ENCODE measurements at regions not wholly inside any gene's neighbourhood (a gene's known extent, or its start where the extent isn't known, plus 50 kb on each side); places are given as distances from the start of the nearest gene placed in this dataset.

- H3K4me3 ChIP-seq (ENCODE audit: low read depth, low read length), result no peak overlapping the region
- no peak for DNase-seq (ENCODE audit: low read depth)
Observed at GRCh38 chr22:34294986-34295385, 374.7 kb upstream of the LARGE1 start.

GRCh38 chr22:34296461-34296860 is 376.2 kb upstream of the LARGE1 start:
- H3K4me3 ChIP-seq (ENCODE audit: low read depth, low read length), result no peak overlapping the region
- no peak for DNase-seq (ENCODE audit: low read depth)

- DNase-seq (ENCODE audit: low read depth), result no peak
- no peak overlapping the region for H3K4me3 ChIP-seq (ENCODE audit: low read depth, low read length)
Observed at GRCh38 chr22:34297536-34298120, 377.4 kb upstream of the LARGE1 start.

- H3K4me3 ChIP-seq (ENCODE audit: low read depth, low read length), result no peak overlapping the region
- DNase-seq (ENCODE audit: low read depth), result no peak
Observed at GRCh38 chr22:34299496-34299895, 379.2 kb upstream of the LARGE1 start.

GRCh38 chr22:34301569-34301968 is 381.3 kb upstream of the LARGE1 start:
- no peak for DNase-seq (ENCODE audit: low read depth)
- no peak overlapping the region for H3K4me3 ChIP-seq (ENCODE audit: low read depth, low read length)

- H3K4me3 ChIP-seq (ENCODE audit: low read depth, low read length), result no peak overlapping the region
- no peak for DNase-seq (ENCODE audit: low read depth)
Observed at GRCh38 chr22:34303656-34304055, 383.4 kb upstream of the LARGE1 start.

DNA sequence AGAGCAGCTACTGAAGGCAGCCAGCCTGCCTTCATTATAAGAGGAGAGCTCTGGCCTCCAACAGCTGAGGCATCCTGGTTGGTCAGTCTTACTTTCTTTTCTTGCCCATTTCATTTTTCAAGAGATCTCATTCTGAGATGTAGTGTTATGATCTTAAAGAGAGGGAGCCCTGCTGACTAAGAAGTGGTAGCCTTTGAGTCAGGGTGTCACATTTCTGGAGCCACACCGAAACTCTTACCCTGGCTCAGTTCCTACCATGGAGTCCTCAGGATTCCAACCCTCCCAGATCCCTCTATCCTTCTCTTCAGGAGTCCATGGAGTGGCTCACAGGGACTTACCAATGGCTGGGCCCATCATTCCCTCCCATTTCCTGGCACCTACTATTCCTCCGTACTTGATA is 386.1 kb upstream of the LARGE1 start:
- DNase-seq (ENCODE audit: low read depth), result no peak
- H3K4me3 ChIP-seq (ENCODE audit: low read depth, low read length), result no peak overlapping the region

GRCh38 chr22:34308101-34308500 is 387.8 kb upstream of the LARGE1 start:
- no peak overlapping the region for H3K4me3 ChIP-seq (ENCODE audit: low read depth, low read length)
- no peak for DNase-seq (ENCODE audit: low read depth)

- DNase-seq (ENCODE audit: low read depth), result no peak
- H3K4me3 ChIP-seq (ENCODE audit: low read depth, low read length), result no peak overlapping the region
Observed at GRCh38 chr22:34319346-34319745, 399.1 kb upstream of the LARGE1 start.

DNA sequence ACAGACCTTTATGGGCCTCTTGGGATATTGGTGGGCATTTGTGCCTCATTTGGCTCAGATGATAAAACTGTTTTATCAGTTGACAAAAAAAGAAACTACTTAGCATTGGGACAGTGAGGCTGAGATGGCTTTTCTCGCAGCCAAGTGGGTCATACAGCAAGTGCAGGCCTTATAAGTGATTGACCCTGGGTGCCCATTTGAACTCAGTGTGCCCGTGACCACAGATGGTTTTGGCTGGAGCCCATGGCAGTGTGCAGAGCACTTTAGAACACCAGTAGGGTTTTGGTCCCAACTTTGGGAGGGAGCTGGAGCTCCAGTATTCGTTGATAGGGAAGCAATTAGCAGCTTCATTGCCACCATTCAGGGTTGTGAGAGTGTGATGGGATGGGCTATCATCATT is 404.5 kb upstream of the LARGE1 start:
- no peak overlapping the region for H3K4me3 ChIP-seq (ENCODE audit: low read depth, low read length)
- no peak for DNase-seq (ENCODE audit: low read depth)

DNA sequence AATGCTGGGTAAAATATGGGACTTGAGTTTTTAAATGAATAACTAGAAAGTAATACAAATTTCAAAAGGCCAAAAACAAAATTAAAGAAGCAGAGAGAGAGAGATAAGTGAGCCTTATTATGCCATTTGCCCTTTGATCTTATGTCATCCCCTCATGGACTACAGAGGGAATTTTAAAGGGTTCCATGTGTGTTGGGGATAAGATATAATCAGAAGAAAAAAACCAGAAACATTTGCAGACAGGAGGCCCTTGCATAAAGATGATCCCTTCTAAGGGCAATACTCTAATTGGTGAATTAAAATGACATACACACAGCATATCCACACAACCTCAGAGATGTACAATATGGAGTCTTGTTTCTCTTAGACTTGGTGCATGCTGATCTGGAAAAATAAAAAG is 406.6 kb upstream of the LARGE1 start:
- H3K4me3 ChIP-seq (ENCODE audit: low read depth, low read length), result no peak overlapping the region
- no peak for DNase-seq (ENCODE audit: low read depth)

GRCh38 chr22:34330432-34330831 is 410.2 kb upstream of the LARGE1 start:
- no peak for DNase-seq (ENCODE audit: low read depth)
- no peak overlapping the region for H3K4me3 ChIP-seq (ENCODE audit: low read depth, low read length)

DNA sequence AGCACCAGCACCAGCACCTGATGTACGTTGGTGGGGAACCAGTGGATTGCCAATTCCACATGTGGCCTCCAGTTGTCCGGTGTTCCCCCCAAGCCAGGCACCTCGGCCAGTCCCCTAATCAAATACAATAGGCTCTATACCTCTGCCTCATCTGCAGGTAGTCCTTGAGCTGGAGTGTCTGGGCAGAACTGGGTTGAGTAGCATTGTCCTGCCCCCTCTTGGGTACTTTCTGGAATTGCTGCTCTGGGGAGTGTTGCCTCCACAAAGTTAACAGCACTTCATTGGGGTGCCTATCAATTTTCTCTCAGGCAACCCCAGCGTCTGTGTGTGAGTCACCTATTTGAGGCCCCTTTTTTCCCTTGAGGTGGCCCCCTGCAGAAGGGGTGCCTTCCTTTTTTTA is 413.0 kb upstream of the LARGE1 start:
- DNase-seq (ENCODE audit: low read depth), result no peak
- no peak overlapping the region for H3K4me3 ChIP-seq (ENCODE audit: low read depth, low read length)

- DNase-seq (ENCODE audit: low read depth), result no peak
- no peak overlapping the region for H3K4me3 ChIP-seq (ENCODE audit: low read depth, low read length)
Observed at GRCh38 chr22:34334893-34335292, 414.6 kb upstream of the LARGE1 start.

DNA sequence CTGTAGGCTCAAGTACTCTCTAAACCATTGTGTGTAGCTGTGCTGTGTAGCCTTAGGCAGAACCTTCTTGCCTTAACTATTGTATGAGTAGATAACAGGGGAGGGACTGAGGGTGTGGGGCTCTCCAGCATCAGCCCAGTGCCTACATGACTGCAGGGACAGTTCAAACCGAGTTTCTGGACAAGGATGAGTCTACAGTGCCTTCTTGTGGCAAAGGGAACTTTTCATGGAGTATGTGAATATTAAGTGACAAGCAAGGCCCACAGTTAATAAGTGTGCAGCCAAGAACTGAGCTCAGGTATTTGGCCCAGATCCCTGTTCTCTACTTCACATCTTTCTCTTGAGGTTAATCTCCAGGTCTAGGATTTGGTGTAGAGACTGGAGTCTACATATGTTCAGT is 424.4 kb upstream of the LARGE1 start:
- no peak for DNase-seq (ENCODE audit: low read depth)
- H3K4me3 ChIP-seq (ENCODE audit: low read depth, low read length), result no peak overlapping the region

DNA sequence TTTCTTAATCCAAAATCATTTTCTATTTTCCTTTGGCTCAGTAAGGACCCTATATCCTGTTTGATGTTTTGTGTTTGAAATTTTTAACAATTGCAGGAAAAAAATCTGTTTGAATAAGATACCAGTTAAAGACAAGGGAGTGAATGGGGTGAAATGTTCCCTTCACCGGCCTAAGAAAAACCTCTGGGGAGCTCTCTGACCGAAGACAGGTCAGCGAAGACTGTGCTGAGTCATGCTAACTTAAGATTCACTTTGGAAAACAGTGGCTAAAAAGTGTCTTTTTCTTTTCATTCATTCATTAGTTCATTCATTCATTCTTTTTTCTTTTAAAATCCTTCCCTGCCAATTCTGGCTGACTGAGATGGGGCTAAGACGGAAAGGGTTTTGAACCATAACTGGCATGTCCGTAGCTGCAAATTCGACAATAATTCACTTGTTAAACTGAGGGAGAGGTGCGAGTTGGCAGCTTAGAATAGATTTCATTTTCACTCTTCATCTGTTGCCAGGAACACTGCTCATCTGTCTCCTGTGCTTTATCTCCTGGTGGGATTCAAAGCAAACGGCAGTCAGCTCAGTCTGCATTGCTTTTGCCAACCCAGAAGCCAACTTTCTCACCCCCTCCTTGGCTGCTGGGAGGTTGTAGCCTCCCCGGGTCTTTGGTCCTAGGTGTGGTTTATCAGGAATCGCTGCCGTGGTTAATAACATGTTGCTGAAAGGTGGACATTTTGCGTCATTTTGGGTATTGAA is 434.0 kb upstream of the LARGE1 start:
- DNase-seq (ENCODE audit: low read depth), result no peak
- no peak overlapping the region for H3K4me3 ChIP-seq (ENCODE audit: low read depth, low read length)

- H3K4me3 ChIP-seq (ENCODE audit: low read depth, low read length), result no peak overlapping the region
- DNase-seq (ENCODE audit: low read depth), result no peak
Observed at GRCh38 chr22:34356481-34356880, 436.2 kb upstream of the LARGE1 start.

GRCh38 chr22:34370711-34371110 is 450.4 kb upstream of the LARGE1 start:
- H3K4me3 ChIP-seq (ENCODE audit: low read depth, low read length), result no peak overlapping the region
- DNase-seq (ENCODE audit: low read depth), result no peak

DNA sequence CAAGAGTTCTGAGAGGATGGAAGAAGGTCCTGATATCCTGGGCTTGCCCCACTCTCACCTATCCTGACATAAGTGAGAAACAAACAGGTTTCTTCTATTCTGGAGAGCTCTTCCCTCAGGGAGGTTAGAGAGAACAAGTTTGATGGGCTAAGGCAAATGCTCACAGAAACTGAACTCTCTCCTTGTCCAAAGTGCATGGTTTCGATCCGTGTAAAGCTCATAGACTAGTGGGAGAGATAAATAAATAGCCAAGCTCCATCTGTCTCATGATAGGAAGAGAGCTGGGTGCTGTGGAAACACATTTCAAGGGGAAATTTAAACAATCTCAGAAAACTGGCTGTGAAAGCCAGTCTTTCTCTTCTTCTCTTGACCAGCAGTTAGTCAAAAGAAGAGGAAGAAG is 459.5 kb upstream of the LARGE1 start:
- DNase-seq (ENCODE audit: low read depth), result no peak

GRCh38 chr22:34380532-34380931 is 460.3 kb upstream of the LARGE1 start:
- DNase-seq (ENCODE audit: low read depth), result no peak

More for the DNA sequence above, 459.5 kb upstream of the LARGE1 start:
- no peak overlapping the region for H3K4me3 ChIP-seq (ENCODE audit: low read depth, low read length)

GRCh38 chr22:34390400-34390799 is 470.1 kb upstream of the LARGE1 start:
- no peak for DNase-seq (ENCODE audit: low read depth)
- no peak overlapping the region for H3K4me3 ChIP-seq (ENCODE audit: low read depth, low read length)

More at GRCh38 chr22:34380532-34380931, 460.3 kb upstream of the LARGE1 start:
- no peak overlapping the region for H3K4me3 ChIP-seq (ENCODE audit: low read depth, low read length)

Measured in skeletal muscle cell (primary cell).